CD4-positive, alpha-beta T cell (primary cell): ENCODE measurements at regions not wholly inside any gene's neighbourhood (a gene's known extent, or its start where the extent isn't known, plus 50 kb on each side); places are given as distances from the start of the nearest gene placed in this dataset.

Experiments used
- ATAC-seq: fragments of 200-7000 bp; cut with Tn5 transposase; one replicate; pipeline ENCODE4 v1.10.0; 2022; ENCODE audit warnings: mild to moderate bottlenecking; ENCODE audit not compliant: poor library complexity
- CTCF ChIA-PET: fragments of 350-600 bp; sonication (Branson Sonifier 250); formaldehyde crosslinking; loops from one replicate; lab custom pipeline; 2021; ENCODE audit warnings: antibody characterized with exemption, inconsistent platforms; lab: Charles Lee
- POLR2A ChIA-PET: fragments of 350-600 bp; sonication (Branson Sonifier 250); formaldehyde crosslinking; loops from one replicate; lab custom pipeline; 2021; ENCODE audit warnings: antibody characterized with exemption, inconsistent platforms; lab: Charles Lee
- DNase-seq, 14 experiments: peaks; one replicate each; pipeline ENCODE4 v3.0.0-alpha.2; 2013 to 2020; ENCODE audit warnings: mixed read lengths in 2 of 14
- H3K27ac ChIP-seq, 2 donors: one replicate each; pipeline versions ENCODE4 v1.5.1 to v1.7.0; 2013; ENCODE audit warnings: low read length in 2 of 2, low read depth in 1 of 2, mild to moderate bottlenecking in 1 of 2
- H3K27me3 ChIP-seq, 2 experiments: 1 replicate in 1 of 2; 2 replicates in 1 of 2; pipeline versions ENCODE4 v1.6.1 to v1.7.0; 2013; ENCODE audit warnings: low read length in 2 of 2, control low read depth in 1 of 2, mild to moderate bottlenecking in 1 of 2, moderate library complexity in 1 of 2; ENCODE audit not compliant: insufficient read depth in 2 of 2, control insufficient read depth in 1 of 2
- H3K36me3 ChIP-seq: one replicate; pipeline ENCODE4 v1.6.1; 2013; ENCODE audit warnings: low read length, control low read depth; ENCODE audit not compliant: insufficient read depth
- H3K4me1 ChIP-seq: one replicate; pipeline ENCODE4 v1.6.1; 2013; ENCODE audit warnings: low read length, control low read depth; ENCODE audit not compliant: insufficient read depth
- H3K4me3 ChIP-seq: one replicate; pipeline ENCODE4 v1.5.1; 2013; ENCODE audit warnings: mild to moderate bottlenecking, low read length, moderate library complexity
- H3K9me3 ChIP-seq, 2 experiments: 1 replicate in 1 of 2; 2 replicates in 1 of 2; pipeline versions ENCODE4 v1.6.1 to v1.7.0; 2013; ENCODE audit warnings: low read length in 2 of 2, mild to moderate bottlenecking in 2 of 2, control low read depth in 1 of 2, moderate library complexity in 1 of 2; ENCODE audit not compliant: control insufficient read depth in 1 of 2, insufficient read depth in 1 of 2
- H3K27ac Mint-ChIP-seq: one replicate; pipeline ENCODE4 v1.8.0; 2020; ENCODE audit warnings: mixed read lengths
- H3K27me3 Mint-ChIP-seq: one replicate; pipeline ENCODE4 v1.8.0; 2021; ENCODE audit warnings: mixed read lengths
- H3K36me3 Mint-ChIP-seq: one replicate; pipeline ENCODE4 v1.8.0; 2021; ENCODE audit warnings: low read depth, mixed read lengths
- H3K4me1 Mint-ChIP-seq: one replicate; pipeline ENCODE4 v1.8.0; 2021; ENCODE audit warnings: low read depth, mixed read lengths
- H3K4me3 Mint-ChIP-seq: one replicate; pipeline ENCODE4 v1.8.0; 2020; ENCODE audit warnings: mild to moderate bottlenecking, mixed read lengths
- H3K9me3 Mint-ChIP-seq: one replicate; pipeline ENCODE4 v1.8.0; 2020; ENCODE audit warnings: mixed read lengths
- CTCF ChIP-seq: fragments of 200-600 bp; IDR thresholded peaks from one replicate; pipeline ENCODE4 v1.8.0; 2022; ENCODE audit warnings: antibody characterized with exemption, mild to moderate bottlenecking
- intact Hi-C, 2 experiments: fragments of 100-400 bp; cut with DNase I in 1 of 2; cut with micrococcal nuclease in 1 of 2; formaldehyde crosslinking; loops; one replicate each; pipeline versions ENCODE4 v1.15.1 to v1.9.0; 2023 to 2025; cut with DNase I, micrococcal nuclease

DNA sequence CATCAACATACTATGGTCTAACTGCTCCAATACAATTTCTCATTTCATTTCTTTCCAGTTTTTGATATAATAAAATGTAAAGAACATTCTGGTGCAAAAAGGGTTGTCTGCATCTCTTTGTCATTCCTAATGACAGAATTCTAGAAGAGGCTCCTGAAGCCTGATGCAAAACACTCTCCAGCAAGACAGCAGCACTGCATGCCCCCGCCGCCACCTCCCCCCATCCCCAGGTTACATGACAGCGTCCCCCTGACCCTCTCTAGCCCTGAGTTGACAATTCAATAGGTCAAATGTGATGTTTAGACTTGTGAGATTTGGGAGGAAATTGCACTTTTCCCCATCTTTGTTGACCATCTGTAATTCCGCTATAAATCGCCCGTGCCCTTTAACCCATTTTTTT, 64.6 kb upstream of the C1orf21 start:
- H3K36me3 ChIP-seq, result no peaks in the 10 kb centered on the region
- no peaks in the 10 kb centered on the region for H3K36me3 Mint-ChIP-seq
- H3K4me1 Mint-ChIP-seq, result no peaks in the 10 kb centered on the region
- no peaks in the 10 kb centered on the region for H3K4me1 ChIP-seq
- no peak for TF ChIP-seq CTCF
- H3K27ac ChIP-seq, result no peak overlapping the region
- H3K27ac Mint-ChIP-seq, result no peak overlapping the region
- DNase-seq, result no peak
- intact Hi-C loops, result no loop called here
- H3K27me3 Mint-ChIP-seq, result peaks cover 10% of the 10 kb centered on the region
- H3K9me3 Mint-ChIP-seq, result no peaks in the 10 kb centered on the region
- no peak for ATAC-seq
- H3K27me3 ChIP-seq, result no peaks in the 10 kb centered on the region
- H3K4me3 Mint-ChIP-seq, result no peak overlapping the region
- ChIA-PET CTCF (no interaction called here), POLR2A (no interaction called here)
- no peak overlapping the region for H3K4me3 ChIP-seq
- no peaks in the 10 kb centered on the region for H3K9me3 ChIP-seq

DNA sequence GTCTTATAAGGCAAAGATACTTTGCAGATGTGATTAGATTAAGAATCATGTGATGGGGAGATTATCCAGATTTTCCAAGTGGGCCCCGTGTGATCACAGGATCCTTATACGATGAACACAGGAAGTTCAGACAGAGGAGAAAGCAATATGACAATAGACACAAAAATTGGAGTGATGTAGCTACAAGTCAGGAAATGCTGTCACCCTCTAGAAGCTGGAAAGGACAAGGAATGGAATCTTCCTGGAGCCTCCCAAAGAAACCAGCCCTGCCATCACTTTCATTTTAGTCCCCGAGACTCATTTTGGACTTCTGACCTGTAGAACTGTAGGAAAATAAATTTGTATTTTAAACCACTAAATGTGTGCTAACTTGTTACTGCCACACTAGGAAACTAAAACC, 61.9 kb upstream of the C1orf21 start:
- H3K4me3 Mint-ChIP-seq, result no peak overlapping the region
- no peak overlapping the region for H3K27ac Mint-ChIP-seq
- Histone ChIP-seq H3K4me3 (no peak overlapping the region), H3K27ac (no peak overlapping the region), H3K27me3 (no peaks in the 10 kb centered on the region), H3K36me3 (no peaks in the 10 kb centered on the region), H3K4me1 (no peaks in the 10 kb centered on the region), H3K9me3 (no peaks in the 10 kb centered on the region)
- H3K27me3 Mint-ChIP-seq, result peaks cover 24% of the 10 kb centered on the region
- no peaks in the 10 kb centered on the region for H3K4me1 Mint-ChIP-seq
- no peak for DNase-seq
- no peaks in the 10 kb centered on the region for H3K9me3 Mint-ChIP-seq
- no peak for ATAC-seq
- no peaks in the 10 kb centered on the region for H3K36me3 Mint-ChIP-seq
- no peak for TF ChIP-seq CTCF
- ChIA-PET POLR2A (no interaction called here), CTCF (interaction anchor here (0.5 kb wide), 1 partner anchor 27 kb away, joined by 3 read pairs; no protein-coding TSS in a partner anchor)
- intact Hi-C loops, result no loop called here

DNA sequence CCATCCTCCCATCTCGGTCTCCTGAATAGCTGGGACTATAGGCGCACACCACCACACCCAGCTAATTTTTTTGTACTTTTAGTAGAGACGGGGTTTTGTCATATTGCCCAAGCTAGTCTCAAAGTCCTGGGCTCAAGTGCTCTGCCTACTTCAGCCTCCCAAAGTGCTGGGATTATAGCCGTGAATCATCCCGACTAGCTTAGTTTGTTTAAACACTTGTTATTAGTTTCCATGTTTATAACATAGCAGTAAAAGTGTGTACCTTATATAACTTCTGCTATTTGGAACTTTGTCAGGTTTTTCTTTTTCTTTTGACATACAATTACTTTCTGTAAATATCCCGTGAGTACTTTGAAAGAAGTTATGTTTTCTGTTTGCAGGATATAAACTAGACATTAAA, 60.6 kb upstream of the C1orf21 start:
- no peaks in the 10 kb centered on the region for H3K36me3 Mint-ChIP-seq
- intact Hi-C loops, result no loop called here
- no peak overlapping the region for H3K4me3 ChIP-seq
- peaks cover 24% of the 10 kb centered on the region for H3K27me3 Mint-ChIP-seq
- H3K9me3 Mint-ChIP-seq, result no peaks in the 10 kb centered on the region
- DNase-seq (no peak), ATAC-seq (no peak)
- no peak for TF ChIP-seq CTCF
- CTCF ChIA-PET, result no interaction called here
- H3K4me3 Mint-ChIP-seq, result no peak overlapping the region
- no peak overlapping the region for H3K27ac Mint-ChIP-seq
- no peaks in the 10 kb centered on the region for H3K4me1 Mint-ChIP-seq
- POLR2A ChIA-PET, result no interaction called here
- H3K36me3 ChIP-seq, result no peaks in the 10 kb centered on the region
- H3K27me3 ChIP-seq, result no peaks in the 10 kb centered on the region
- no peaks in the 10 kb centered on the region for H3K9me3 ChIP-seq
- H3K27ac ChIP-seq, result no peak overlapping the region
- no peaks in the 10 kb centered on the region for H3K4me1 ChIP-seq
